Testis (tissue), 2 donors: ENCODE measurements at regions not wholly inside any gene's neighbourhood (a gene's known extent, or its start where the extent isn't known, plus 50 kb on each side); places are given as distances from the start of the nearest gene placed in this dataset.

ENCODE experiments used
- CTCF ChIP-seq, 3 experiments: fragments of 450-650 bp in 2 of 3; fragments of 200-600 bp in 1 of 3; sonication (generic) in 1 of 3; IDR thresholded peaks; one replicate each; pipeline ENCODE4 v1.5.1; 2016 to 2019; ENCODE audit warnings: antibody characterized with exemption in 3 of 3, mild to moderate bottlenecking in 2 of 3, moderate library complexity in 1 of 3
- POLR2A ChIP-seq: fragments of 450-650 bp; IDR thresholded peaks from one replicate; pipeline ENCODE4 v1.6.1; 2017; ENCODE audit warnings: antibody characterized with exemption, mild to moderate bottlenecking, moderate library complexity

GRCh38 chr5:175131432-175131831 lies 312.6 kb downstream of the DRD1 start:
- TF ChIP-seq CTCF (IDR thresholded peaks at IDR 0.05): no peak
- TF ChIP-seq POLR2A: no peak
